Mesothelial cell of epicardium (in vitro differentiated cells): ENCODE measurements at regions not wholly inside any gene's neighbourhood (a gene's known extent, or its start where the extent isn't known, plus 50 kb on each side); places are given as distances from the start of the nearest gene placed in this dataset.
"Not testable (repeated sequence)": the region's sequence is repeated elsewhere in the genome, so short reads cannot be mapped to it uniquely, and the experiment has no call there.

Experiments
- DNase-seq, 2 experiments: peaks; one replicate each; pipeline ENCODE4 v3.0.0; 2021; ENCODE audit warnings: low spot score in 2 of 2; ENCODE audit not compliant: unreplicated experiment in 2 of 2
- H3K27ac Mint-ChIP-seq: 2 replicates; pipeline ENCODE4 v1.8.0; 2021; ENCODE audit warnings: mixed read lengths
- H3K27me3 Mint-ChIP-seq: 2 replicates; pipeline ENCODE4 v1.8.0; 2021; ENCODE audit warnings: low read depth, mixed read lengths
- H3K36me3 Mint-ChIP-seq: 2 replicates; pipeline ENCODE4 v1.8.0; 2021; ENCODE audit warnings: mixed read lengths
- H3K4me1 Mint-ChIP-seq: 2 replicates; pipeline ENCODE4 v1.8.0; 2021; ENCODE audit warnings: mixed read lengths
- H3K4me3 Mint-ChIP-seq: 2 replicates; pipeline ENCODE4 v1.8.0; 2021; ENCODE audit warnings: mild to moderate bottlenecking, moderate library complexity, mixed read lengths
- H3K9me3 Mint-ChIP-seq: 2 replicates; pipeline ENCODE4 v1.8.0; 2021; ENCODE audit warnings: mixed read lengths
- CTCF ChIP-seq: fragments of 200-600 bp; sonication (generic); IDR thresholded peaks from one replicate; pipeline ENCODE4 v1.5.0; 2021; ENCODE audit warnings: antibody characterized with exemption; ENCODE audit not compliant: unreplicated experiment

- DNase-seq, result no peak
- TF ChIP-seq CTCF, result no peak
- H3K9me3 Mint-ChIP-seq, result peaks cover 6% of the 10 kb centered on the region
- peaks cover 44% of the 10 kb centered on the region for H3K27me3 Mint-ChIP-seq
- no peaks in the 10 kb centered on the region for H3K4me1 Mint-ChIP-seq
- no peak overlapping the region for H3K4me3 Mint-ChIP-seq
- no peak overlapping the region for H3K27ac Mint-ChIP-seq
- H3K36me3 Mint-ChIP-seq, result no peaks in the 10 kb centered on the region
Measured at GRCh38 chr16:52920331-52920730, 132.4 kb downstream of the CHD9NB start.

- Mint-ChIP-seq H3K4me3 (no peak overlapping the region), H3K4me1 (no peaks in the 10 kb centered on the region), H3K36me3 (no peaks in the 10 kb centered on the region), H3K27ac (no peak overlapping the region), H3K27me3 (peaks cover 39% of the 10 kb centered on the region), H3K9me3 (no peaks in the 10 kb centered on the region)
- DNase-seq, result no peak
- TF ChIP-seq CTCF, result no peak
Measured at GRCh38 chr16:52914428-52914827, 138.3 kb downstream of the CHD9NB start.

- Mint-ChIP-seq H3K4me1 (no peaks in the 10 kb centered on the region), H3K27me3 (peaks cover 25% of the 10 kb centered on the region), H3K27ac (no peak overlapping the region), H3K4me3 (no peak overlapping the region), H3K9me3 (no peaks in the 10 kb centered on the region), H3K36me3 (no peaks in the 10 kb centered on the region)
- DNase-seq, result peak in 1 of 2 experiments; percentile 68
- TF ChIP-seq CTCF, result peak; percentile 49
Measured at GRCh38 chr16:52912565-52913173, 140.0 kb downstream of the CHD9NB start.

GRCh38 chr16:52908057-52908456 lies 144.6 kb downstream of the CHD9NB start:
- H3K36me3 Mint-ChIP-seq, DNase-seq, H3K27ac Mint-ChIP-seq, H3K4me3 Mint-ChIP-seq, H3K4me1 Mint-ChIP-seq: not testable (repeated sequence)
- H3K27me3 Mint-ChIP-seq, result peaks cover 20% of the 10 kb centered on the region
- peaks cover 13% of the 10 kb centered on the region for H3K9me3 Mint-ChIP-seq

- H3K4me1 Mint-ChIP-seq, result no peaks in the 10 kb centered on the region
- H3K4me3 Mint-ChIP-seq, result no peak overlapping the region
- no peaks in the 10 kb centered on the region for H3K36me3 Mint-ChIP-seq
- no peak for DNase-seq
- no peak overlapping the region for H3K27ac Mint-ChIP-seq
- TF ChIP-seq CTCF, result no peak
- H3K9me3 Mint-ChIP-seq, result peaks cover 13% of the 10 kb centered on the region
- peaks cover 25% of the 10 kb centered on the region for H3K27me3 Mint-ChIP-seq
Measured at GRCh38 chr16:52906281-52906680, 146.4 kb downstream of the CHD9NB start.

GRCh38 chr16:52896478-52897164 lies 156.1 kb downstream of the CHD9NB start:
- no peaks in the 10 kb centered on the region for H3K4me1 Mint-ChIP-seq
- no peak for TF ChIP-seq CTCF
- no peak overlapping the region for H3K4me3 Mint-ChIP-seq
- H3K9me3 Mint-ChIP-seq, result peaks cover 9% of the 10 kb centered on the region
- DNase-seq, result no peak
- no peaks in the 10 kb centered on the region for H3K36me3 Mint-ChIP-seq
- no peak overlapping the region for H3K27ac Mint-ChIP-seq
- peaks cover 18% of the 10 kb centered on the region for H3K27me3 Mint-ChIP-seq
